ENCODE measurements at regions not wholly inside any gene's neighbourhood (a gene's known extent, or its start where the extent isn't known, plus 50 kb on each side); places are given as distances from the start of the nearest gene placed in this dataset.

- DNase-seq = no peak
Measured at GRCh38 chr1:68969441-68969840, 472.6 kb upstream of the DEPDC1 start.

GRCh38 chr1:68970571-68970970, 473.7 kb upstream of the DEPDC1 start:
- no peak for DNase-seq

- no peak for DNase-seq
Measured at GRCh38 chr1:68973459-68974244, 476.8 kb upstream of the DEPDC1 start.

DNA sequence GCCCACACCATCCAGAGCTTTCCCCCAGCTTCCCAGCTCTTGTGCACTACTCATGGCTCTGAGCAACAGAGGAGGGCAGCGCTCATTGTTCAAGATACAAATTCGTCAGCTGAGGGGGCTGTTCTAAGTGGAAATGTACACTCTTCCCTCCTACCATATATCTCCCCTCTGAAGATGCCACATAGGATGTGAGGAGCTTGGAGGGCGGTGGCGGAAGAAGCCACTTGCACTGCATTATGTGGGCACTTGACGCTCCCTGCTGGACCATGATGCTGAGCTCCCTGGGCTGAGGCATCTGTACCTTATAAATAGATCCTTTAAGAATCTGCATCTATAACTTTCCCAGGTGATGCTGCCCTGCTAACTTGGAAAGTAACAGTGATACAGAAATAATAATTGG, 477.6 kb upstream of the DEPDC1 start:
- DNase-seq = no peak

- no peak for DNase-seq
Measured at GRCh38 chr1:68975212-68975933, 478.5 kb upstream of the DEPDC1 start.

DNA sequence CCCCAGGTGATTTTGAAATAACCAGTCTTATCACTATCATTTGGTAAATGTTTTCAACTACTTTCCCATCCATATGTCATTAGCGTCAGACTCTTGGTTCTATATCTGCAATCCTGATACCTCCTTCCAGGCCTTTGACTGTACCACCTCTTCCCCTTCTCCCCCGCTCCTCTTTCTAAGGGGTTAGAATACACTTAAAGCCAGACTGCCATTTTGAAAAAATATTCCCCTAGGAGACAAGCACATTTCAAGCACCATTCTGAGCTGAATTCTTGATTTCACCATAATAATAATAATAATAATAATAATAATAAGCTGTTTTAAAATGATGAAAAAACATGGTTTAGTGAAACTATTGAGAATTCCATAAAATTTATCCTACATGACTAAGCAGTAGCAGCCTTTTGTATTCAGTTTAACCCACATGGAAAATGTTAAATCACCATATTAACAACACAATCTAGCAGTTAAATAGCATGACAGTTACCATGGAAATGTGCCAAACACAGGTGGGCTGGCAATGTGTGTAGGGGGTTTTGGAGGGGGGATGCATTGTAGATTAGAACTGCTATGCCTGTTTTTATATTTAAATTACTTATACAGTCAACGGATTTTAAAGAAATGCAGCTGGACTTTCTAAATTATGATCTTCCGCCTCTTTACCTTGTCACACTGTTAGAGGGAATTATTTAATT, 480.2 kb upstream of the DEPDC1 start:
- DNase-seq = no peak

DNA sequence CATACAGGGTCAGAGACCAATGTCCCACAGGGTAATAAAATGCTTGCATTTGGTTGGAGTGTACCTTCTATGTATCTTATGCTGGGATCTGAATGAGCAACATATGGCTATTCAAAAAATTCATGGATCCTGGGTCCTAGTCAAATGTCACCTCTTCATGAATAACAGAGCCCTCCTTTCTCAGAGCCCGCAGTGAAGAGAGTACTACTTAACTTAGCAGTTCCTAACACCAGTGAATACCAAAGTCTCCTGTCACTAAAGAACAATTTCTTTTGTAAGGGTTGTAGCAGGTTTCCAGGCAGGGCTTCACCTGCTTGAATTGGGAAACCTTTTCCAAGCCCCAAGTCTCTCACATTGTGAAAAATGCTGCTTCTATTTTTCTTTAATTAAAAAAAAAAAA, 483.0 kb upstream of the DEPDC1 start:
- no peak for DNase-seq

DNA sequence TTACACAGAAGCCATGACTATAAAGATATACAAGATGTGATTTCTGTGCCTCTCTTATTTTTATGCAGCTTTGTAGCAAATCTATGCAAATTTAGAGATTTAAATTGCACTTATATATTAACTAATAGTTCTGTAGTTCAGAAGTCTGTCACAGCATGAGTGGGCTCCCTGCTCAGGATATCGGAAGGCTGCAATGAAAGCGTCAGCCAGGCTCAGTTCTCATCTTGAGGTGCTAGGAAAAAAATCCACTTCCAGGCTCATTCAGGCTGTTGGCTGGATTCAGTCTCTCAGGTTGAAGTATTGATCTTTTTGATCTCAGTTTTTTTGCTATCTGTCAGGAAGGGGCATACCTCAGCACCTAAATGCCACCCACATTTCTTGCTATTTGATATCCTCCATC, 487.4 kb upstream of the DEPDC1 start:
- no peak for DNase-seq

DNA sequence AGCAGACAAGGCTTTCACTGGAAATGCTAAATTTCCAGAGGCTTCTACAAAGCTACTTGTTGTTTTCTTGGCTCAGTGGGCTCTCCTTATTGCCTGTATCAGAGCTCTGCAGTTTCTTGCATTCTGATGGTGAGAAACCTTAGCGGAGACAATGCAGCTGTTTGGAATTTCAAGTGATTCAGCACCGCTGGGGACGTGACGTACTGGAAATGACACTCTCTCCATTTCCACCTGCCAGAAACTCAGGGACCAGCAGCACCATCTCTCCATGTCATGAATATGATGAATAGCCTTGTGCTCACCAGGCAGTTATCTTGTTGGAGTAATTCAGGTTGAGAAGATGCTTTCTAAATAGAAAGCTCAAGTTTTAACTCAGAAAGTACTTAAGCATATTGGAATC, 497.2 kb upstream of the DEPDC1 start:
- no peak for DNase-seq

- no peak for DNase-seq
Measured at GRCh38 chr1:69016468-69016867, 519.6 kb upstream of the DEPDC1 start.

- DNase-seq = no peak
Measured at GRCh38 chr1:69029649-69030048, 532.8 kb upstream of the DEPDC1 start.

DNA sequence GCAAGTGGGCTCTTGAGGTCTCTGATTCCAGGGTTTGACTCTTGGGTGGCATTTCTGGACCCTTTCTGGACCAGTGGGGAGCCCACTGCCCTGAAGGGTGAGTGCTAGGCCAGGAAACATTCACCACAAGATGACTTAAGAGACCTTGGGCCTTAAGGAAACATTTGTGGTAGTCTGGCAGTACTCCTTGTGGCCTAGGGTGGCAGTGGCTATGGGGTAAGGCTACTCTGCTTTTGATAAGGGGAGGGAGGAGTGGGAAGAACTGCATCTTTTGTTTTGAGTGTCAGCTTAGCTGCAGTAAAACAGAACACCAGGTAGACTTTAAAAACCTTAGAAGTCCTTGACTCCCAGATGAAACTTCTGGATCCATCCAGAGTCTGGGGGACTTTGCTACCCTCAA, 529.3 kb upstream of the LRRC7 start:
- DNase-seq = no peak

DNA sequence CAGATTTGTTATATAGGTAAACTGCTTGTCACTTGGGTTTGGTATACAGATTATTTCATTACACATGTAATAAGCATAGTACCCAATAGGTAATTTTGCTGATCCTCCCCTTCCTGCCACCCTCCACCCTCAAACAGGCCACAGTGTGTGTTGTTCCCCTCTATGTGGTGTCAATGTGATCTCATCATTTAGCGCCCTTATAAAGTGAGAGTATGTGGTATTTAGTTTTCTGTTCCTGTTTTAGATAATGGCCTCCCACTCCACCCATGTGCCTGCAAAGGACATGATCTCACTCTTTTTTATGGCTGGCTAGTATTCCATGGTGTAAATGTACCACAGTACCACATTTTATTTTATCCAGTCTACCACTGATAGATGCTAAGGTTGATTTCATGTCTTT, 522.1 kb upstream of the LRRC7 start:
- DNase-seq = no peak

GRCh38 chr1:69055194-69055593, 512.5 kb upstream of the LRRC7 start:
- DNase-seq = no peak

- no peak for DNase-seq
Measured at GRCh38 chr1:69058454-69058853, 509.3 kb upstream of the LRRC7 start.

- no peak for DNase-seq
Measured at GRCh38 chr1:69070660-69071373, 496.9 kb upstream of the LRRC7 start.

DNA sequence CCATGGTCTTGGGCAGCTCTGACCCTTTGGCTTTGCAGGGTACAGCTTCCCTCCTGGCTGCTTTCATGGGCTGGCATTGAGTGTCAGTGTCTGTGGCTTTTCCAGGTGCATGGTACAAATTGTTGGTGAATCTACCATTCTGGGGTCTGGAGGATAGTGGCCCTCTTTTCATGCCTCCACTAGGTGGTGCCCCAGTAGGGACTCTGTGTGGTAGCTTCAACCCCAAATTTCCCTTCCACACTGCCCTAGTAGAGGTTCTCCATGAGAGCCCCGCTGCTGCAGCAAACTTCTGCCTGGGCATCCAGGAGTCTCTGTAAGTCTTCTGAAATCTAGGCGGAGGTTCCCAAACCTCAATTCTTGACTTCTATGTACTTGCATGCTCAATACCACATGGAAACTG, 494.5 kb upstream of the LRRC7 start:
- no peak for DNase-seq

GRCh38 chr1:69076631-69077030, 491.1 kb upstream of the LRRC7 start:
- DNase-seq = no peak

GRCh38 chr1:69077198-69077597, 490.5 kb upstream of the LRRC7 start:
- no peak for DNase-seq

DNA sequence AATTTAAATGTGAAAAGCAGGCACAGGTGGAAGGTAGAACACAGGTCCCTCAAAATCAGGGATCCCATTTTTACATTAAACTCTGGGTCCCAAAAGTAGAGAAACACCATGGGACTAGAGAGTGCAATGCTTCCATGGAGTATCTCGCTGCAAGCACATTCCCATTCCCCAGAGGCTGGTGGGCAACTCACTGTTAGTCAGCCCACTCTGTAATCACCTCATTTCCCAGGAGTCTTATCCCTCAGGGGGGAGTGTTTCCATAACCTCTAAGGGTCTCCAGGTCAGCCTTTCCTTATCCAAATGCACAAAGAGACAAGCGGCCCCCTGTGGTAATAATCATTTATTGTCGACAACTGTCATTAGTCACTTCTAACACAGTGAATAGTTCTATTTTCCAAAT, 490.1 kb upstream of the LRRC7 start:
- DNase-seq = no peak

GRCh38 chr1:69081668-69082067, 486.1 kb upstream of the LRRC7 start:
- no peak for DNase-seq

- DNase-seq = no peak
Measured at GRCh38 chr1:69082312-69082711, 485.4 kb upstream of the LRRC7 start.

DNA sequence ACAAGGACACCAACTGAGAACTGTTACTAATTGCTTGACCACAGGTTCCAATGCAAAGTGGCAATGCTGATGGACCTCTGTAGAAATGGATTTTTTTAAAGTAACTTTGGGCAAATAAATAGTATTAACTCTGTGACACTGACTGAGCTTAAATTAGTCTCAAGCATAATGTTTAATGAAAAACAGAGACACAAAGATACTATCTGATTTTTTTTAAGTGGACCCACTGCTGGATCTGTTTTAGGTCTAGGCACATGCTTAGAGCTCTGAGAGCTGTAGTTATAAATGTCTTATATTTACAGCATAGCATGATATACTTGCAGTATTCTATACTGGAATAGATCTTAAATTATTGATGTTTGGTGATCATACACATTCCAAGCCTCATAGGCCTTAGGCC, 481.6 kb upstream of the LRRC7 start:
- DNase-seq = no peak
